ENCODE measurements at regions not wholly inside any gene's neighbourhood (a gene's known extent, or its start where the extent isn't known, plus 50 kb on each side); places are given as distances from the start of the nearest gene placed in this dataset.

DNA sequence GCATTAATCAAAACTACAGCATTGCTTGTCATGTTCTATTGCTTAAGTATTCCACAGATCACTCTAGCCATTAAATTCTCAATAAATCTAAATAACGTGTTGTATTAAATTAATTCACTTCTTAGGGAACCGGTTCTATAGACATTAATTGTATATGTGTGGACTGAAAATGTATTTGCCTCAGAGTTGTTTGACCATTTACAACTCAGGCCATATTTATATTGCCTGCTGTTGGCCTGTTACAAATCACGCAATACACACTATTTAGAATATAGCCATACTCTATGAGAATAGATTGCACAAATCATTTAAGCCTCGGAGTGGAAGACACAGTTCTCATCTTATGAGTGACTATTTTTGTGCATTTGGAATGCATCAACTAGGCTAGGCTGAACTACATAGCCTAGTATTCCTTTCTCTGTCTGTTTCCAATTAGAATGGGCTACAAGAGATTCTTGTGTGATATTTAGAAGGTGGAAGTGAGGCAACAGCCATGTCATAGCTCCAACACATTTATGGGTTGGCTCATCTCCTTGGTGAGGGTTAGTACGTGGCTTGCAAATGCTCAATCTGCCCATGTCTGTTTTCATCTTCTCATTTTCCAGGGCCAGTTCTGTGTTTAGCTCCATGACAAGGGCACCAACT lies 1116.1 kb downstream of the PCDH9 start:
- Mint-ChIP-seq H3K9me3 (no peaks in the 10 kb centered on the region), H3K4me1 (ENCODE audit: low read depth) (peaks cover 10% of the 10 kb centered on the region), H3K36me3 (ENCODE audit: low read depth) (no peaks in the 10 kb centered on the region), H3K27ac (peak overlapping the region; percentile 28), H3K4me3 (no peak overlapping the region), H3K27me3 (ENCODE audit: insufficient read depth) (no peaks in the 10 kb centered on the region)
- DNase-seq: peak; percentile 7
- TF ChIP-seq, protein P1, sequence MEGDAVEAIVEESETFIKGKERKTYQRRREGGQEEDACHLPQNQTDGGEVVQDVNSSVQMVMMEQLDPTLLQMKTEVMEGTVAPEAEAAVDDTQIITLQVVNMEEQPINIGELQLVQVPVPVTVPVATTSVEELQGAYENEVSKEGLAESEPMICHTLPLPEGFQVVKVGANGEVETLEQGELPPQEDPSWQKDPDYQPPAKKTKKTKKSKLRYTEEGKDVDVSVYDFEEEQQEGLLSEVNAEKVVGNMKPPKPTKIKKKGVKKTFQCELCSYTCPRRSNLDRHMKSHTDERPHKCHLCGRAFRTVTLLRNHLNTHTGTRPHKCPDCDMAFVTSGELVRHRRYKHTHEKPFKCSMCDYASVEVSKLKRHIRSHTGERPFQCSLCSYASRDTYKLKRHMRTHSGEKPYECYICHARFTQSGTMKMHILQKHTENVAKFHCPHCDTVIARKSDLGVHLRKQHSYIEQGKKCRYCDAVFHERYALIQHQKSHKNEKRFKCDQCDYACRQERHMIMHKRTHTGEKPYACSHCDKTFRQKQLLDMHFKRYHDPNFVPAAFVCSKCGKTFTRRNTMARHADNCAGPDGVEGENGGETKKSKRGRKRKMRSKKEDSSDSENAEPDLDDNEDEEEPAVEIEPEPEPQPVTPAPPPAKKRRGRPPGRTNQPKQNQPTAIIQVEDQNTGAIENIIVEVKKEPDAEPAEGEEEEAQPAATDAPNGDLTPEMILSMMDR (IDR thresholded peaks at IDR 0.05): no peak

DNA sequence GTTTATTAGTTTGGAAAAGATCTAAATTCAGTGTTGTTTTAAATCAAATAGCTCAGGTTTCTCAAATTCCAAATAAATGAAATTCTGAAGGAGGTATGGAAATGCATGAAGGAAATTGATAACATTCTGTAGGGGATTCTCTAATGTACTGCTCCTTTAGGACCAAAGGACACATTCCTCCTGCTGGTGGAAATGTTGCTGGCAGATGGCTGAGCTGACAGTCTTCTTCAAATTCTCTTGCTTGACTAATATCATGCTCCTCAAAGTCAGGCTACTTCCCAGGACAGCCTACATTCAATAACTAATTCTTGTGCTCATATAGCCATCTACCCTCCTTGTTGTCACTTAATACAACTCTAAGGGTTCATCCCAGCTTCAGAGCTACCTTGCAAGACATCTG lies 1118.5 kb downstream of the PCDH9 start:
- no peaks in the 10 kb centered on the region for H3K9me3 Mint-ChIP-seq
- no peak overlapping the region for H3K27ac Mint-ChIP-seq
- H3K4me3 Mint-ChIP-seq: no peak overlapping the region
- peaks cover 10% of the 10 kb centered on the region for H3K4me1 Mint-ChIP-seq (ENCODE audit: low read depth)
- DNase-seq: no peak
- H3K27me3 Mint-ChIP-seq (ENCODE audit: insufficient read depth): no peaks in the 10 kb centered on the region
- TF ChIP-seq, protein P1 (IDR thresholded peaks at IDR 0.05): no peak
- no peaks in the 10 kb centered on the region for H3K36me3 Mint-ChIP-seq (ENCODE audit: low read depth)

DNA sequence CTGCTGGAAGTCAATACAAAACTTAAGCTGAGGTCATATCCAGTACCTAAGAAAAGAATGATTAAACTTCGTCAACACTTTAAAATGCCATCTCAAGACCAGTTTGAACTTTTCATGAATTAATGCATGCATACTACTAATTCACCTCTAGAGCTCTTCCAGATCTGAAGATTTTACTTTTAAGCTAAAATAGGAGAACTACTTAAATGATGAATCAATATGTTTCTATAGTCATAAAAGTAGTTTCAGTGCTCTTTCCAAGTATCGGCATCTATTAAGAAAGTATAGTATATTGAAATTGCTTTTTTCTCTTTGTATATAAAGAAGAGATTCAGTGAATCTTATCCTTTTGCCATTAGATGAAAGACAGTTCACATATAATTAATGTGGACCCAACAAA lies 1123.9 kb downstream of the PCDH9 start:
- TF ChIP-seq, protein P1 (IDR thresholded peaks at IDR 0.05): no peak
- Mint-ChIP-seq H3K27ac (no peak overlapping the region), H3K9me3 (no peaks in the 10 kb centered on the region), H3K4me3 (no peak overlapping the region), H3K27me3 (ENCODE audit: insufficient read depth) (no peaks in the 10 kb centered on the region), H3K36me3 (ENCODE audit: low read depth) (no peaks in the 10 kb centered on the region), H3K4me1 (ENCODE audit: low read depth) (no peaks in the 10 kb centered on the region)
- DNase-seq: no peak

DNA sequence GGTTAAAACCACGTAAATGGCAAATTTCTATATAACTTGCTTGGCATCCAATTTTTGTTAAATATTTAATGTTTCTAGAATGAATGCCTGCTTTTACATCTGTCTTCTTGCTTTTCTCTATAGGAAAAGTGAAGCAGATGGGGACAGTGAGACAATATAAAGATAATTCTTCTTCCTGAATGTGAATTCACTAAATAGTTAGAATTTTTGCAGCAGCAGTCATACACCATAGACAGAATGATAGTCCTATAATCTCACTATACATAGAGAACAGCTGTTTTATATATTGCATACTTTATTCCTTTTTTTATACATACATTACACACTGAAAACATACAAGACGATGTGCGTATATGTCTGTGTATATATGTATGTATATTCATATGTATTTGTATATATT lies 1127.3 kb downstream of the PCDH9 start:
- no peak overlapping the region for H3K27ac Mint-ChIP-seq

DNA sequence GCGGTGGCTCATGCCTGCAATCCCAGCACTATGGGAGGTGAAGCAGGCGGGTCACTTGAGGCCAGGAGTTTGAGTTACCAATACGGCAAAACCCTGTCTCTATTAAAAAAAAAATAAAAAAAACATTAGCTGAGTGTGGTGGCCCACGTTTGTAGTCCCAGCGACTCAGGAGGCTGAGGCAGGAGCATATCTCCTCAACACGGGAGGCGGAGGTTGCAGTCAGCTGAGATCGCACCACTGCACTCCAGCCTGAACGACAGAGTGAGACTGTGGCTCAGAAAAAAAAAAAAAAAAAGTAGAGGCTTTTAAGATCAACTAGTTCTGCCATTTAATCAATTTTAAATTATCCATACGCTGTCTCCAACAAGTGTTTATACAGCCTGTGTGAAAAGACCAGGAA lies 1130.3 kb downstream of the PCDH9 start:
- Mint-ChIP-seq H3K9me3 (peaks cover 7% of the 10 kb centered on the region), H3K4me3 (no peak overlapping the region), H3K27ac (no peak overlapping the region), H3K27me3 (ENCODE audit: insufficient read depth) (no peaks in the 10 kb centered on the region; the same call in 1 of the 2 replicates), H3K36me3 (ENCODE audit: low read depth) (peaks cover 2% of the 10 kb centered on the region; the same call in 1 of the 2 replicates), H3K4me1 (ENCODE audit: low read depth) (peaks cover 14% of the 10 kb centered on the region)
- no peak for DNase-seq
- TF ChIP-seq, protein P1 (IDR thresholded peaks at IDR 0.05): no peak

More for the DNA sequence above, 1127.3 kb downstream of the PCDH9 start:
- no peak for DNase-seq
- TF ChIP-seq, protein P1 (IDR thresholded peaks at IDR 0.05): no peak
- Mint-ChIP-seq H3K4me1 (ENCODE audit: low read depth) (peaks cover 14% of the 10 kb centered on the region), H3K4me3 (no peak overlapping the region), H3K36me3 (ENCODE audit: low read depth) (no peaks in the 10 kb centered on the region), H3K27me3 (ENCODE audit: insufficient read depth) (no peaks in the 10 kb centered on the region), H3K9me3 (no peaks in the 10 kb centered on the region)
